ENCODE measurements at regions not wholly inside any gene's neighbourhood (a gene's known extent, or its start where the extent isn't known, plus 50 kb on each side); places are given as distances from the start of the nearest gene placed in this dataset.

GRCh38 chr13:103473081-103473480, 406.9 kb upstream of the SLC10A2 start:
- TF ChIP-seq POLR2AphosphoS5 (IDR thresholded peaks at IDR 0.05; ENCODE audit: low read depth, low read length), result no peak
- TF ChIP-seq TAF1 (IDR thresholded peaks at IDR 0.05; ENCODE audit: borderline replicate concordance, low read depth, low read length), result no peak

Measured in GM12892 (cell line).